Mammary epithelial cell (primary cell): ENCODE measurements at regions not wholly inside any gene's neighbourhood (a gene's known extent, or its start where the extent isn't known, plus 50 kb on each side); places are given as distances from the start of the nearest gene placed in this dataset.

ENCODE experiments used
- EZH2 ChIP-seq: IDR thresholded peaks from 2 replicates; pipeline ENCODE4 v1.6.1; 2012; ENCODE audit warnings: low read length, inconsistent platforms, borderline replicate concordance
- TF ChIP-seq, protein P1 (sequence below), 2 donors: IDR thresholded peaks in 1 of 2; conservative IDR thresholded peaks in 1 of 2; 2 replicates each; pipeline ENCODE4 v1.5.1; 2011 to 2012; ENCODE audit warnings: inconsistent platforms in 2 of 2, low read length in 2 of 2, mild to moderate bottlenecking in 2 of 2, control low read depth in 1 of 2, low read depth in 1 of 2; ENCODE audit not compliant: insufficient read depth in 1 of 2; ENCODE audit errors: extremely low read depth in 1 of 2

GRCh38 chr18:77501266-77501665 lies 251.6 kb downstream of the GALR1 start:
- TF ChIP-seq, protein P1, sequence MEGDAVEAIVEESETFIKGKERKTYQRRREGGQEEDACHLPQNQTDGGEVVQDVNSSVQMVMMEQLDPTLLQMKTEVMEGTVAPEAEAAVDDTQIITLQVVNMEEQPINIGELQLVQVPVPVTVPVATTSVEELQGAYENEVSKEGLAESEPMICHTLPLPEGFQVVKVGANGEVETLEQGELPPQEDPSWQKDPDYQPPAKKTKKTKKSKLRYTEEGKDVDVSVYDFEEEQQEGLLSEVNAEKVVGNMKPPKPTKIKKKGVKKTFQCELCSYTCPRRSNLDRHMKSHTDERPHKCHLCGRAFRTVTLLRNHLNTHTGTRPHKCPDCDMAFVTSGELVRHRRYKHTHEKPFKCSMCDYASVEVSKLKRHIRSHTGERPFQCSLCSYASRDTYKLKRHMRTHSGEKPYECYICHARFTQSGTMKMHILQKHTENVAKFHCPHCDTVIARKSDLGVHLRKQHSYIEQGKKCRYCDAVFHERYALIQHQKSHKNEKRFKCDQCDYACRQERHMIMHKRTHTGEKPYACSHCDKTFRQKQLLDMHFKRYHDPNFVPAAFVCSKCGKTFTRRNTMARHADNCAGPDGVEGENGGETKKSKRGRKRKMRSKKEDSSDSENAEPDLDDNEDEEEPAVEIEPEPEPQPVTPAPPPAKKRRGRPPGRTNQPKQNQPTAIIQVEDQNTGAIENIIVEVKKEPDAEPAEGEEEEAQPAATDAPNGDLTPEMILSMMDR (conservative IDR thresholded peaks at IDR 0.05 in 1 of 2, IDR thresholded peaks at IDR 0.05 in 1 of 2; ENCODE audit: extremely low read depth in 1 of 2, insufficient read depth in 1 of 2, low read depth in 1 of 2, low read length in 2 of 2), result no peak
- TF ChIP-seq EZH2, result no peak
